Muscle of leg (tissue), 3 donors: ENCODE measurements at regions not wholly inside any gene's neighbourhood (a gene's known extent, or its start where the extent isn't known, plus 50 kb on each side); places are given as distances from the start of the nearest gene placed in this dataset.
"Not testable (repeated sequence)": the region's sequence is repeated elsewhere in the genome, so short reads cannot be mapped to it uniquely, and the experiment has no call there.

Source experiments
- DNase-seq: peaks from one replicate; pipeline ENCODE4 v3.0.0; 2013
- H3K27ac ChIP-seq: one replicate; pipeline ENCODE4 v1.5.1; 2013; ENCODE audit warnings: mild to moderate bottlenecking, low read length, control low read depth
- H3K27me3 ChIP-seq: one replicate; pipeline ENCODE4 v1.6.1; 2013; ENCODE audit warnings: low read length; ENCODE audit not compliant: control insufficient read depth, insufficient read depth
- H3K36me3 ChIP-seq: one replicate; pipeline ENCODE4 v1.6.1; 2013; ENCODE audit warnings: low read length; ENCODE audit not compliant: control insufficient read depth, insufficient read depth
- H3K4me1 ChIP-seq: one replicate; pipeline ENCODE4 v1.6.1; 2013; ENCODE audit warnings: low read length; ENCODE audit not compliant: control insufficient read depth, insufficient read depth
- H3K4me3 ChIP-seq: one replicate; pipeline ENCODE4 v1.5.1; 2013; ENCODE audit warnings: low read length, control low read depth
- H3K9me3 ChIP-seq: replicated peaks from 2 replicates; pipeline ENCODE4 v1.6.1; 2013; ENCODE audit warnings: low read depth, low read length; ENCODE audit not compliant: control insufficient read depth
- WGBS: methylation state at CpG from one replicate; pipeline ENCODE4 v1.1.5; 2013; ENCODE audit warnings: missing lambda C conversion rate; ENCODE audit not compliant: insufficient coverage; 5-methylcytosine and 5-hydroxymethylcytosine counted together

GRCh38 chr11:39651857-39652461, 1807.5 kb downstream of the LRRC4C start:
- no peak overlapping the region for H3K27ac ChIP-seq
- no peaks in the 10 kb centered on the region for H3K36me3 ChIP-seq
- no peaks in the 10 kb centered on the region for H3K27me3 ChIP-seq
- H3K4me1 ChIP-seq, result no peaks in the 10 kb centered on the region
- DNase-seq, result no peak
- H3K9me3 ChIP-seq, result peaks cover 11% of the 10 kb centered on the region
- 85% methylated on average over 22 of the region's 24 CpGs for WGBS
- H3K4me3 ChIP-seq, result no peak overlapping the region

- Histone ChIP-seq H3K9me3 (no peaks in the 10 kb centered on the region), H3K4me3 (no peak overlapping the region), H3K27me3 (no peaks in the 10 kb centered on the region), H3K4me1 (no peaks in the 10 kb centered on the region), H3K36me3 (no peaks in the 10 kb centered on the region), H3K27ac (no peak overlapping the region)
- WGBS, result 0% methylated on average over 1 of the region's 4 CpGs
- peak; percentile 14 for DNase-seq
Measured at GRCh38 chr11:39641751-39642150, 1817.7 kb downstream of the LRRC4C start.

GRCh38 chr11:39630365-39630764, 1829.1 kb downstream of the LRRC4C start:
- Histone ChIP-seq H3K9me3 (no peaks in the 10 kb centered on the region), H3K27ac (no peak overlapping the region), H3K4me1 (no peaks in the 10 kb centered on the region), H3K4me3 (no peak overlapping the region), H3K36me3 (no peaks in the 10 kb centered on the region), H3K27me3 (no peaks in the 10 kb centered on the region)
- DNase-seq, result no peak
- no CpG with 5 or more reads among the region's 2 CpGs for WGBS

- Histone ChIP-seq H3K27me3 (no peaks in the 10 kb centered on the region), H3K36me3 (no peaks in the 10 kb centered on the region), H3K4me3 (no peak overlapping the region), H3K9me3 (no peaks in the 10 kb centered on the region), H3K4me1 (no peaks in the 10 kb centered on the region), H3K27ac (no peak overlapping the region)
- no CpG with 5 or more reads among the region's 2 CpGs for WGBS
- no peak for DNase-seq
Measured at GRCh38 chr11:39628311-39628710, 1831.1 kb downstream of the LRRC4C start.

GRCh38 chr11:39620309-39620708, 1839.1 kb downstream of the LRRC4C start:
- H3K27ac ChIP-seq, H3K4me3 ChIP-seq, H3K9me3 ChIP-seq, DNase-seq, H3K4me1 ChIP-seq, H3K36me3 ChIP-seq, H3K27me3 ChIP-seq: not testable (repeated sequence)
- no CpG with 5 or more reads among the region's 3 CpGs for WGBS

GRCh38 chr11:39617971-39618370, 1841.5 kb downstream of the LRRC4C start:
- Histone ChIP-seq H3K4me3 (no peak overlapping the region), H3K9me3 (peaks cover 8% of the 10 kb centered on the region), H3K27ac (no peak overlapping the region), H3K36me3 (no peaks in the 10 kb centered on the region), H3K27me3 (no peaks in the 10 kb centered on the region), H3K4me1 (no peaks in the 10 kb centered on the region)
- no peak for DNase-seq
- 60% methylated on average over 1 of the region's 2 CpGs for WGBS

GRCh38 chr11:39589391-39589790, 1870.1 kb downstream of the LRRC4C start:
- Histone ChIP-seq H3K4me1 (no peaks in the 10 kb centered on the region), H3K36me3 (no peaks in the 10 kb centered on the region), H3K4me3 (no peak overlapping the region), H3K9me3 (no peaks in the 10 kb centered on the region), H3K27ac (no peak overlapping the region), H3K27me3 (no peaks in the 10 kb centered on the region)
- DNase-seq, result no peak
- no CpG with 5 or more reads among the region's 1 CpG for WGBS

GRCh38 chr11:39586036-39586435, 1873.4 kb downstream of the LRRC4C start:
- DNase-seq, result no peak

GRCh38 chr11:39571081-39571480, 1888.4 kb downstream of the LRRC4C start:
- Histone ChIP-seq H3K4me1 (no peaks in the 10 kb centered on the region), H3K27ac (no peak overlapping the region), H3K4me3 (no peak overlapping the region)

More at GRCh38 chr11:39586036-39586435, 1873.4 kb downstream of the LRRC4C start:
- WGBS, result no CpG with 5 or more reads among the region's 1 CpG
- no peaks in the 10 kb centered on the region for H3K27me3 ChIP-seq
- no peak overlapping the region for H3K27ac ChIP-seq
- H3K4me3 ChIP-seq, result no peak overlapping the region
- H3K36me3 ChIP-seq, result no peaks in the 10 kb centered on the region
- no peaks in the 10 kb centered on the region for H3K9me3 ChIP-seq
- no peaks in the 10 kb centered on the region for H3K4me1 ChIP-seq

GRCh38 chr11:39570526-39570925, 1888.9 kb downstream of the LRRC4C start:
- Histone ChIP-seq H3K4me3 (no peak overlapping the region), H3K9me3 (peaks cover 2% of the 10 kb centered on the region), H3K27me3 (no peaks in the 10 kb centered on the region), H3K27ac (no peak overlapping the region), H3K4me1 (no peaks in the 10 kb centered on the region), H3K36me3 (no peaks in the 10 kb centered on the region)
- DNase-seq, result peak; percentile 1

More at GRCh38 chr11:39571081-39571480, 1888.4 kb downstream of the LRRC4C start:
- Histone ChIP-seq H3K36me3 (no peaks in the 10 kb centered on the region), H3K27me3 (no peaks in the 10 kb centered on the region), H3K9me3 (no peaks in the 10 kb centered on the region)
- no peak for DNase-seq

GRCh38 chr11:39569789-39570188, 1889.7 kb downstream of the LRRC4C start:
- H3K9me3 ChIP-seq, result peaks cover 2% of the 10 kb centered on the region
- DNase-seq, result peak; percentile 38
- no peaks in the 10 kb centered on the region for H3K36me3 ChIP-seq
- no peaks in the 10 kb centered on the region for H3K4me1 ChIP-seq
- H3K27ac ChIP-seq, result no peak overlapping the region
- no peak overlapping the region for H3K4me3 ChIP-seq
- WGBS, result no CpG with 5 or more reads among the region's 2 CpGs
- no peaks in the 10 kb centered on the region for H3K27me3 ChIP-seq
